Stimulated activated naive CD8-positive, alpha-beta T cell treated with anti-CD3 and anti-CD28 coated beads, Interleukin-15, Interleukin-2, amounts not matched to agents 100 U/mL and 50 U/mL, for 24 hours (primary cell): ENCODE measurements at regions not wholly inside any gene's neighbourhood (a gene's known extent, or its start where the extent isn't known, plus 50 kb on each side); places are given as distances from the start of the nearest gene placed in this dataset.
A peak's percentile ranks its signal among the peaks of the same experiment; 100 is the strongest.
"Not testable (repeated sequence)": the region's sequence is repeated elsewhere in the genome, so short reads cannot be mapped to it uniquely, and the experiment has no call there.

Experiments used
- ATAC-seq: fragments of 150-1000 bp; cut with Tn5 transposase; one replicate; pipeline ENCODE4 v1.10.0; 2021
- DNase-seq: peaks from one replicate; pipeline ENCODE4 v3.0.0; 2021

- DNase-seq, result no peak
- no peak for ATAC-seq
These were observed 95.7 kb downstream of the FASLG start for GRCh38 chr1:172754609-172755008.

- ATAC-seq, result no peak
- DNase-seq, result no peak
These were observed 96.2 kb downstream of the FASLG start for GRCh38 chr1:172755099-172755498.

- ATAC-seq, result no peak
These were observed 97.1 kb downstream of the FASLG start for GRCh38 chr1:172756024-172756423.

GRCh38 chr1:172758259-172758658 is 99.4 kb downstream of the FASLG start:
- ATAC-seq (no peak), DNase-seq (no peak)

More at GRCh38 chr1:172756024-172756423, 97.1 kb downstream of the FASLG start:
- DNase-seq, result no peak

- ATAC-seq (no peak), DNase-seq (no peak)
These were observed 101.2 kb downstream of the FASLG start for GRCh38 chr1:172760121-172760520.

GRCh38 chr1:172761581-172762486 is 102.9 kb downstream of the FASLG start:
- DNase-seq, result no peak
- peak; percentile 73 for ATAC-seq

GRCh38 chr1:172763057-172763456 is 104.2 kb downstream of the FASLG start:
- no peak for DNase-seq
- no peak for ATAC-seq

- DNase-seq, result peak; percentile 55
- peak; percentile 73 for ATAC-seq
These were observed 105.5 kb downstream of the FASLG start for GRCh38 chr1:172764378-172764777.

- no peak for ATAC-seq
- DNase-seq, result no peak
These were observed 107.6 kb downstream of the FASLG start for GRCh38 chr1:172766462-172766861.

- DNase-seq (no peak), ATAC-seq (no peak)
These were observed 111.2 kb downstream of the FASLG start for GRCh38 chr1:172770071-172770470.

GRCh38 chr1:172774561-172774960 is 115.7 kb downstream of the FASLG start:
- DNase-seq (no peak), ATAC-seq (no peak)

- no peak for DNase-seq
- ATAC-seq, result no peak
These were observed 116.7 kb downstream of the FASLG start for GRCh38 chr1:172775606-172776005.

- no peak for ATAC-seq
- DNase-seq, result no peak
These were observed 117.2 kb downstream of the FASLG start for GRCh38 chr1:172776071-172776470.

GRCh38 chr1:172777767-172778166 is 118.9 kb downstream of the FASLG start:
- ATAC-seq (no peak), DNase-seq (no peak)

- ATAC-seq (peak; percentile 77), DNase-seq (no peak)
These were observed 119.9 kb downstream of the FASLG start for GRCh38 chr1:172778456-172779455.

GRCh38 chr1:172779491-172779890 is 120.6 kb downstream of the FASLG start:
- no peak for DNase-seq
- ATAC-seq, result no peak

GRCh38 chr1:172781513-172782140 is 122.7 kb downstream of the FASLG start:
- DNase-seq, result no peak
- ATAC-seq, result no peak

- ATAC-seq, result no peak
- no peak for DNase-seq
These were observed 130.9 kb downstream of the FASLG start for GRCh38 chr1:172789840-172790239.

- no peak for ATAC-seq
- no peak for DNase-seq
These were observed 131.3 kb downstream of the FASLG start for GRCh38 chr1:172790245-172790644.

- DNase-seq (no peak), ATAC-seq (no peak)
These were observed 134.9 kb downstream of the FASLG start for GRCh38 chr1:172793823-172794222.

GRCh38 chr1:172795741-172796140 is 136.8 kb downstream of the FASLG start:
- DNase-seq, result no peak

GRCh38 chr1:172799804-172800203 is 140.9 kb downstream of the FASLG start:
- DNase-seq, ATAC-seq: not testable (repeated sequence)

More at GRCh38 chr1:172795741-172796140, 136.8 kb downstream of the FASLG start:
- no peak for ATAC-seq
